ENCODE measurements at regions not wholly inside any gene's neighbourhood (a gene's known extent, or its start where the extent isn't known, plus 50 kb on each side); places are given as distances from the start of the nearest gene placed in this dataset.

- no peak for TF ChIP-seq CTCF (conservative IDR thresholded peaks at IDR 0.05 in 1 of 2, IDR thresholded peaks at IDR 0.05 in 1 of 2; ENCODE audit: low read depth in 1 of 2, low read length in 2 of 2)
- TF ChIP-seq EZH2 (IDR thresholded peaks at IDR 0.05; ENCODE audit: low read length, missing control alignments): no peak
Observed at GRCh38 chr1:219670426-219671149, 57.7 kb upstream of the ZC3H11B start.
